C4-2B (cell line): ENCODE measurements at regions not wholly inside any gene's neighbourhood (a gene's known extent, or its start where the extent isn't known, plus 50 kb on each side); places are given as distances from the start of the nearest gene placed in this dataset.

Experiments used
- CTCF ChIP-seq: fragments of 450-650 bp; conservative IDR thresholded peaks from 2 replicates; pipeline ENCODE4 v1.5.1; 2017; ENCODE audit warnings: mild to moderate bottlenecking
- ZFX ChIP-seq: fragments of 450-650 bp; IDR thresholded peaks from 2 replicates; pipeline ENCODE4 v1.6.1; 2017

- no peak for TF ChIP-seq CTCF
- TF ChIP-seq ZFX = no peak
Observed at GRCh38 chr21:35905096-35905962, 155.0 kb downstream of the SETD4 start.
